ENCODE measurements at regions not wholly inside any gene's neighbourhood (a gene's known extent, or its start where the extent isn't known, plus 50 kb on each side); places are given as distances from the start of the nearest gene placed in this dataset.

DNA sequence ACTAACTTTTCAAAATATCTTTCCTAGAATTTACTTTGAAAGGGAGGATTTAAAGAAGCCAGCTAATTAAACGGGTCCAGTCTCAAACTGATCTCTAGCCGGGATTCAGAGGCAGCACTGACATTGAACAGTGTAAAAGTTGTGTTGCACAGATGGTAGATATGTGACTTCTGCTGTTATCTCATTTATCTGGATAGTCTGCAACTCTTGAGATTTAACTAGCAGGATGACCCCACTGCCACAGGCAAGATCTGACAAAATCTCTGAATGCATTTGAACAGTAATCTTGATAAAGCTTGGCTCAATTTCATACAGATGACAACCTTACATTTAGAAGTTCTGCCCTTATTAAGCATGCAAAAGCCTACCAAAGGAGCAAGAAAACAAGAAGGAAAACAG, 138.0 kb upstream of the CPNE8 start:
- no peak for DNase-seq

DNA sequence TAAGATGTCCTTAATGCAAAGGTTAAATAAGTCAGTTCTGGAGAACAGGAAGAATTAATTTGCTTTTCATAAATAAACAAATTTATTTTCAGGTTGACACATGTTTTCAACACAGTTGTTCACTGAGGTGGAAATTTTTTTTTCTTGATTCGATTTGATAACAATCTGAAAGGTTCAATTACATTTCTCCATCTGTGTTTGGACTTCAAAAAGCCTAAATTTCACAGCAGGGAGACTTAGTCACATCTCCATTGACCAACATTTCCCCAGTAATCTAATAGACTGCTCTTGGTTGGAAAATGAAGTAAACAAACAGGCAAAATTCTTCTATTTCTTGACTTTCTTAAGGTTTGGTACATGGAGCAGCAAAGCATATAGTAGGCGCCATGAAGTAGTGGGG, 134.9 kb upstream of the CPNE8 start:
- DNase-seq: no peak

DNA sequence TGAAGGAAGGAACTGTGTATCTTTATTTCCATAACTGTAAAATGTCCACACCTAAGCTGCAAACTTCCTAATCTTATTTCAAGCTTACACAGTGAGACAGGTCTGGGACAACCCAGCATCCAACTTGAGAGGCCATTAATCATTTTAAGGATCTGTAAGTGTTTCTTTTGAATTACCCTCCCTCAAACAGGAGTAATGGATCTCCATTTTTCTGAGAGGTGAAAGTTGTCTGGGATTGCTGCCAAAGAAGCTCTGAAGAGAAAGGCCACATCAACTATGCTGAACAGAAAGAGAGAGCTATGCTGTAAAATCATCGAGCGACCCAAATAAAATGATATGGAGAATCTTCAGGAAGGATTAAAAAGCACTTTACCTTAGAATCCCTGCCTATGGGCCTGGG, 131.7 kb upstream of the CPNE8 start:
- DNase-seq: peak; percentile 76

DNA sequence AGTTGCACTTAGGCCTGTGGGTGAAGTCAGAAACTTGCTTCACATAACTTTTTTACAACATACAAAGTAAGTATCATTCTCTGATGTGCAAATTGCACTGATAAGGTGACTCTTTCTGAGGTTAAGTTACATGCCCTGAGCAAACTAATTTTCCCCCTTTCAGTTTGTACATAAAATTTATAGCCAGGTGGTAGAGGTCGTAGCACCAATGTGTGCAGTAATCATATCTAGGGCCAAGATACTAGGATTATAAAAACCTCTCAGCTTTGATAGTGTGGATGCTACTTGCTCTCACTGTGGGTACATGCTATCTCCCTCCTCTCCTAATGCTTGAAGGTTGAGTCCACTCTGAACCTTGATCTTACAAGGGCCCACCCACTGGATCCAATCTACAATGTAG, 130.7 kb upstream of the CPNE8 start:
- no peak for DNase-seq

DNA sequence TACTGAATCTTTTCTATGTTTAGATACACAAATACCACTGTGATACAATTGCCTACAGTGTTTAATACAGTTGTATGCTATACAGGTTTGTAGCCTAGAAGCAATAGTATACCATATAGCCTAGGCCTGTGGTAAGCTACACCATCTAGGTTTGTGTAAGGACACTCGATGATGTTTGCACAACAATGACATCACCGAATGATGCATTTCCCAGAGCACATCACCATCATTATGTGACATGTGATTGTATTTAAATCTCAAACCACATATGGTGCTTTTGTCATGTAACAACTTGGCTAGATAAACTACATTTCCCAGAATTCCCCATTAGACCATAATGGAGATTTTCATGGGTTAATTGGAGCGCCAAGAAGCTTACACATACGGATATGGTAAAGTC, 128.4 kb upstream of the CPNE8 start:
- no peak for DNase-seq

DNA sequence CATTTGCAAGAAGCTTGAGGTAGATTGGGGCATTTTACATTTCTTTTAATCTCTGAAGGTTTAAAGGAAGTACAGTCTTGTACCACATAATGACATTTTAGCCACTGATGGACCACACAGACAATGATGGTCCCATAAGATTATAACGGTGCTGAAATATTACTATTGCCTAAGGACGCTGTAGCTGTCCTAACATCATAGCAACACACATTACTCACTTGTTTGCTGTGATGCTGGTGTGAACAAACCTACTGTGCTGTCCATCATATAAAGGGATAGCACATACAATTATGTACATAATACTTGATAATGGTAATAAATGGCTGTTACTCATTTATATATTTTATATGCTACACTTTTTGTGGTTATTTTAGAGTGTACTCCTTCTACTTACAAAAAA, 127.1 kb upstream of the CPNE8 start:
- no peak for DNase-seq

DNA sequence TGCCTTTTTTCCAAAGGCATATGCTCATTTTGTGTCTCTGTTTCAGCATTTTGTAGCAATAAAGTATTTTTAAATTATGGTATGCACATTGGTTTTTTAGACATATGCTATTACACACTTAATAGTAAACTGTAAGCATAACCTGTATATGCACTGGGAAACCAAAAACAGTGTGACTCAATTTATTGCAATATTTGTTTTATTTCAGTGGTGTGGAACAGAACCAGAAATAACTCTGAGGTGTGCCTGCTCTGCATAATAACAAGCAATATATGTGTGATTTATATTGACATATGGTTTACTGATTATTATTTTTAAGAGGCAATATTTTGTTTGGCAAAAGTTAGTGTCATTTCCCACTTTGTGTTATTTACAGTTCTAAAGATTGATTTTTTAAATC, 126.6 kb upstream of the CPNE8 start:
- no peak for DNase-seq

DNA sequence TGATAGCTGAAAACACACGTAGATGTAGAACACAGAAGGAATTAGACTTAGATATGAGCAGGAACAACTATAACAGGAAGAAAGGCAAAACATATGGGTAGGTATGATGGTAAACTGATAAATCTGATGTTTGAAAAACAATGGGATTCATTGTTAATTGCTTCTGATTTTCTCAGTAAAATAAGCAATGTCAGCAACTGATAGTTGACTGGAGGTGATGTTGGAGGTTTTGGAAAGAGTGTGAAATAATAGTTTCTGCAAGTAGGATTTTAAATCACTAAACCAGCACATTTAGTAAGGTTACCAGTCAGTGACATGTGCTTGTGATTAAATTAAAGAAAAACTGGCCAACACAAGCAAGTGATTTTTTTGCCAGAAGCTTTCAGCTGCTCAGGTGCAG, 123.0 kb upstream of the CPNE8 start:
- no peak for DNase-seq

DNA sequence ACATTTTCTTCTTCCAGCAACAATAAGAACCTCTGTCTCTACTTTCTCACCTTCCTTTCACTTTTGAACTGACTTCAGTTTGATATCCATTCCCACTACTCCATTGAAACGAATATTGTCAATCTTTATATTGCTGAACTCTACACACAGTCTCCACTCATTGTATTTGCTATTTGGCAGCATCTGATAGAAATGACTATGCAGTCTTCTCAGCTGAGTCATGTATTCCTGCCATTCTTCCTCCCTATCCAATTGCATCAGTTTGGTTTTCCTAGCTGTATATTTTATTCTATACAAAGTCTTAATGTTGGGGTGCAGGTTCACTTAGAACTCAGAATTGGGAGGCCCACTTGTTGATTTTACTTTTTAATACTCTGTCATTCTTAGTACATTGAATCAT, 107.5 kb upstream of the CPNE8 start:
- DNase-seq: no peak

DNA sequence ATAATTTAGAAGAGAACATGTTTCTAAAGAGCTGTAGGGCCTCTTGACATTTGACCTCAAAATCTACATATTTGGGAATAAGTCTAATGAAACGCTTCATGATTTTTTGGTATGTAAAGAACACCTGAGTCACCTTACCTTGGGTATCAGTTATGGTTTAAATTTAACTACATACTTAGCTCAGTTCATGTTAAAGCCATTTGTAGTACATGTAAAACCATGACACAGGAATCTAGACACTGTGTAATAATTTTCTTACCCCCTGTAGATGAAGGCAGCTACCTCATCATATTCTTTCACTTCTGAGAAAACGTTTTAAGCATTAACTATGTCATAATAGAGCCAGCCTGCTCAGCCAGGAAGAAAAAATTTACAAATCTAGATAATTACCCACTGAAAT, 105.8 kb upstream of the CPNE8 start:
- no peak for DNase-seq

DNA sequence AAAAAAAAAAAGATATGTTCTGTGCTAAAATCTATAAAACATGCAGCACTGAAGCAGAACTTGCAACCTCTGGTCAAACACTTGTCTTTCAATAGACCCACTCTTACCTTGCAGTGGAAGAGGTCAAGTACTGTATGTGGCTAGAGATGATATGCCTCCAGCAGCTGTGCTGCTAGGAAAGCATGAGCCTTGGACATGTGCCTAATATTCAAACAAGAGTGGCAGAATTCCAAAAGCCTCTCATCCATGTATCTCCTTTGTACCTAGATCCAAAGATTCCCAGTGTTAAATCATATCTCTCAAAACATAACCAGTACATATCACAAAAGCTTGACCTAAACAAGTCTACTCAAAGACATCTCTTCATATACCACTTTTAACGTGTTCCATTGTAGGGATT, 105.0 kb upstream of the CPNE8 start:
- DNase-seq: peak; percentile 9

DNA sequence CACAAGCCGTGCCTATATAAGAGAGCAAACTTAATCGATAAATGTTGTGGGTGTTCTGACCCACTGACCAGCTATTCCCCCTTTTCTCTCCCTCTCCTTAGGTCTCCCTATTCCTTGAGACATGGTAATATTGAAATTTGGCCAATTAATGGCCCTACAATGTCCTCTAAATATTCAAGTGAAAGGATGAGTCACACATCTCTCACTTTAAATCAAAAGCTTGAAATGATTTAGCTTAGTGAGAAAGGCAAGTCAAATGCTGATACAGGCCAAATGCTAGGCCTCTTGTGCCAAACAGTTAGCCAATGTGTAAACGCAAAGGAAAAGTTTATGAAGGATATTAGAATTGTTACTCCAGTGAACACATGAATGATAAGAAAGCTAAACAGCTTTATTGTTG, 102.2 kb upstream of the CPNE8 start:
- no peak for DNase-seq

DNA sequence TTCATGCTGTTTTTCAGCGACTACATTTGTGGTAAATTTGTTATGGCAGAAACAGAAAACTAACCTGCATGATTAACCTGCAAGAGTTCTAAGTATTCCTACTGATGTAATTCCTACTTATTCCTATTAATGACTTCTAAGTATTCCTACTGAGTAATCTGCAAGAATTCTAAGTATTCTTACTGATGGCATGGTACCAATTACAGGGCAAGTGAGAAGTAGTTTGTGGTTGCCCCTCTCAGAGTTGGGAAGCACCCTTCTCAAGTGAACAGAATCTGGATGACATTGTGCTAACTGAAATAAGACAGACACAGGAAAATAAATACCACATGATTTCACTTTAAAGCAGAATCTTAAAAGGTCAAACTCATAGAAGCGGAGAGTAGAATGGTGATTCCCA, 100.9 kb upstream of the CPNE8 start:
- no peak for DNase-seq

DNA sequence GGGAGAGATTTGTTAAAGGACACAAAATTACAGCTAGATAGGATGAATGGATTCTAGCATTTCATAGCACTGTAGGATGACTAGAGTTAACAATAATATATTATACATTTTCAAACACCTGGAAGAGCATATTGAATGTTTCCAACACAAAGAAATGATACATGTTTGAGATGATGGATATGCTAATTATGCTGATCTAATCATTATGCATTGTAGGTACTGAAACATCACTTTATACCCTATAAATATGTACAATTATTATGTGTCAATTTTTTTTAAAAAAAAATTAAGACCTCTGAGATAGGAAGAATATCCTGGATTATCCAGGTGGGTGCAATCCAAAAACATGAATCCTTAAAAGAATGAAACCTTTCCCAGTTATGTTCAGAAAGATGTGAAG, 100.3 kb upstream of the CPNE8 start:
- DNase-seq: no peak

DNA sequence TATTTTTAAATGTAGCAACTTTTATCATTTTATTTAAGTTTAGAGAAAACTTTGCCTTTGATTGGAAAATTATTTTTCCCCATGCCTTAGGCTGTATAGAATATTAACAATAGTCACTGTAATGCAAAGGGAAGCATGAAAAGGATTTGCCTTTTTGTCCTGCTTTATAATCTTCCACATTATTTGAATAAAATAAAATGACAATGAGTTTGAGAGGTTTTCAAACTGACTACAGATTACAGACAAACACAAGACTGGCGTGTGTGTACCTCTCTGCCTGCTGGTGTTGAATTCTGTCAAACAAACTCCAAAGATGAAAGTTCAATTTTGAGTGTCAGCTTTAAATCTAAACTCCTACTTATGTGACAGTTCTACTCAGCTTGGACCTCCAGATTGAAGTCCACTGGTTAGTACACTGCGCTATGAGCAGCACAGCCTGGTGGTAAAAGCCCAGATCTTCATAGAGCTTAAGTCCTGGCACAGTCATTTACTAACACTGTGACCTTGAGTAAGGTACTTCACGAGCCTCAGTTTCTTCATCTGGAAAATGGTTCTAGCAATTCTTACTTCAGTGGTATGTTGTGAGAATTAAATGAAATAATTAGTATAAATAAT, 98.3 kb upstream of the CPNE8 start:
- DNase-seq: no peak

DNA sequence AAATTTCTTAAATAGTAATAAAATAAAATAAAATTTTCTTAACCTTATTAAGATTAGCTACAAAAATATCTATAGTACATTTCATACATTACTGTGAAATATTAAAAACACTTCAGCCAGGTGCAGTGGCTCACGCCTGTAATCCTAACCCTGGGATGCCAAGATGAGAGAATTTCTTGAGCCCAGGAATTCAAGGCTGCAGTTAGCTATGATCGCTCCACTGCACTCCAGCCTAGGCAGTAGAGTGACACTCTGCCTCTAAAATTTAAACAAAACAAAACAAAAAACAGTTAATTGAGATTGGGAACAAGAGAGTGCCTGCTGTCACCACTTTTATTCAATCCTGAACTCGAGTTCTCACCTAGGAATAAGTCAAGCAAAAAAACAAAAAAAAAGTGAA, 95.0 kb upstream of the CPNE8 start:
- DNase-seq: no peak

DNA sequence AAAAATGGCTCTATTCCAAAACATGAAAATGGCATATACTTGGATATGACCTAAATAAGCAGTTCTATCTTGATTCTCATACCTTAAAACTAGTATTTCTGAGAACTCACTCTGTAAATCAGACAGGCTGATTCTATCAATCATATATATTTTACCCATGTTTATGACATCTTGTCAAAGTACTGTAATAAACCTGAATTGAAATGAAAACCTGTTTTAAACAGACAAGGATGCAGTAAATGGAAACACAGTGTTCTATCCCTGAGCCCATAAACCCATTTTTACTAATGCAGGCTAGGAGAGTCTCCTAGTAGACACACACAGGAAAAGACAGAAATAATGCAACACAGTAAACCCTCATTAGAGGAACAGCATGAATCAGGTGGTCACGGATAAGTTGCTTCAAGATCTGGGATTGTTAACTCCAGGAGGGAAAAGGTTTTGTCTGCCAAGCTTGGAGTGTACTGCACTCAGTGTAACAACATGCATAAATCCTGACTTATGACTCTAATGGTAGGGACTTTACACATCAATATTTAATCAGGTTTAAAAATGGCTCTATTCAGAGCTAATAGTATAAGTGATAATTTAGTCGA, 93.6 kb upstream of the CPNE8 start:
- DNase-seq: no peak

DNA sequence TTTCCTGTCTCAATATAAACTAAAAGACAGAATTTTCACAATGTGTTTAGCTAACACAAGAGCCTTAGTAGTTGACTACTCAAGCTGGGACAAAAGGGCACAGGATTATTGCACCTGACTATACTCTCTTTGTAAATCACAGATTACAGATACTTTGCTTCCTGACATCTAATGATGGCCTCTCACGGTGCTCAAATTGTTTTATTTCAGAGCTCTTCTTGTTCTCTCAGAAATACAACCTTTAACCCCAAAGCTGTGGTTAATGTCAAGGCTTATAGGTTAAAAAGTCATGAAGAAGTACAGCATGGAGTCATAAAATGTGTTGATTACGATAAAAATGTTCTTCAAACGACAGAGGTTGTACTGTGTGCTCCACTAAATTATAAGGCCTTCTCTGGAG, 89.9 kb upstream of the CPNE8 start:
- DNase-seq: no peak

DNA sequence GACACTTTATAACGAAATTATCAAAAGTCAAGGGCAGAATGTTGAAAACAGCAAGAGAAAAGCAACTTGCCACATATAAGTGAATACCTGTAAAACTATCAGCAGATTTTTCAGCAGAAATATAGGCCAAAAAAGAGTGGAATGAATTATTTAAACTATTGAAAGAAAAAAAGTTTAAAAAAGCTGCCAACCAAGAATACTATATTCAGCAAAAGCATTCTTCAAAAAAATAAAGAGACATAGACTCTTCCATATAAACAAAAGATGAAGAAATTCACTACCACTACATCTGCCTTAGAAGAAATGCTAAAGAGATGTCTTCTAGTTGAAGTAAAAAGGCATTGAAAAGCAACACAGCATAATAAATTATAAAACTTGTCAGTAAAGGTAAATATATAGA, 80.6 kb upstream of the CPNE8 start:
- no peak for DNase-seq

DNA sequence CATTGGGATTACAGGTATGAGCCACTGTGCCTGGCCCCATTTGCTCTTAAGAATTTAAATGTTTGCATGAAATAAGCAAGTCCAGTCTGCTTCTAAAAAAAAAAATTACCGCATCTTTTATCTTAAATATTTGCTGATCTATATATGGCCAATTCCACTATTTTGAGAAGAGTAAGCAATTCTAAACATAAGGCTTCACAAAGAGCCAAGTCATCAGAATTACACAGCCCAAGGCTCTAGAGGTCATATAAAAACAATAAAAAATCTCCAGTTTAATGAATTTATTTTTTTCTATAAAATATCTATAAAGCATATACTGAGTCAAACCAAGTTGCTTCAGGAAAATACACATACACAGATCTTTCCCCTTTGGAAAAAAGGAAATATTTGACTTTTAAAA, 79.0 kb upstream of the CPNE8 start:
- no peak for DNase-seq

DNA sequence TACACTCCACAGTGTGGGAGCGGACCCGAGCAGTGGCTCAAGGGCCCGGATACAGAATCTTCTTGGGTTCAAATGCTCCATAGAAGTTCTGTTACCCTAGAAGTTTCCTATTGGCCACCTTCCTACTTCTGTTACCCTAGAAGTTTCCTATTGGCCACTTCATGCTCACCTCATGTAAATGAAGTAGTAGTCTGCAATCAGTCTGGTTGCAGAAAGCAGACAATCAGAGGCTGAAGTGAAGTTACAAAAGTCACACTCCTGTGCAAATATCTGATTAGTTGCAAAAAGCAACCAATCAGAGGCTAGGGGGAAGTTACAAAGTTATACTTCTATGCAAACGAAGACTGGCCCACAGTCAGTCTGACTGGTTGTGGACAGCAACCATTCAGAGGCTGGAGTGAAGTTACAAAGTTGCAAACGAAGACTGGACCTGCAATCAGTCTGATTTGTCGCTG, 77.8 kb upstream of the CPNE8 start:
- no peak for DNase-seq

DNA sequence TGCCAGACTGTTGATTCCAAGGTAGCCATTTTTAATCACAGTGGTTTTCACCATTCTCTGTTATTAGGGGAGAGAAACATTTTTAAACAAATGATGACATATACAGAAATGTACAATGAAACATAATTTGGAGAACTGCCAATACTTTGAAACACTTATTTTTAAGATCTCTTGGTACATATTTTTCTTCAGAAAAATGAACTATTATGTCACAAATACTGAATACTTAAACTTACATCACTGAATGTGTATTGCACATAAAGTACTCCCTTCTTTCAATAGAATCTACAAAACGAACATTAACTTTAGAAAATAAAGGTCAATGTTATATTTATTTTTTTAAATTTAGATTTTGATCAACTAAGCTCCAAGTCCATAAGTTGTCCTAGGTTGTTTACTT, 71.7 kb upstream of the CPNE8 start:
- DNase-seq: no peak

DNA sequence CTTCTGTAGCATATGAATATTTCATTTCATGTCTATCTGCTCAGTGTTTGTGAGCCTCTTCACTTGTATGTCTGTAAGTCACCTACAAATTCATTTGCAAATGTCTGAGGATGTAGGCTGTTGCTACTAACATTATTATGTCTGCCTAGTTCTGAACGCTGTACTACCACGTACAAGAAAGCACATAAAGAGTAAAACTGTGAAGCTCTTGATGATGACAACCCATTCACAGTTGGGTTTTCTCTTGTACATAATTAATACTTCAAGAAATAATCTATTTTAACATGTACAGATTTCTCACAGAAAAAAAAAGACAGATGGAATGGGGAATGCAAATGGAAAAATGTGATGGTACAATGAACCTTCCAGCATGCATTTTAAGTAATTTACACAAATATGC, 64.3 kb upstream of the CPNE8 start:
- no peak for DNase-seq

DNA sequence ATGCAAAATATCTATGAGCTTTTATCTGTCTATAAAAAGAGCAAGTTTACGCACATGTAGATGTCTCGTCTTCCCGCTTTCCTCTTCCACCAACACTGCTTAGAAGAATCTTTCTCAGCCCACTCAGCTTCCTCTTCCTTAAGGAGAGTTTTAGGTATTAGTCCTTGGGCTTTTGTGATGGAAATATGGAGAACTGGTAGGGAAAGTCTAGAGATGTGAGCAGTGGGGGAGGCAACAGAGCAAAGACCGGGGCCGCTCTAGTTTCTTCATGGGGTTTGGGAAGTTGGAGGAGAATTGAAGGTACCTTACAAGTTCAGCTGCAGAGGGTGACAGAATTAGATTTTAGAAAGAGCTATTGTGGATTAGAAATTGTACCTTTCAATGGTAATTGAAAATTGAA, 56.3 kb upstream of the CPNE8 start:
- no peak for DNase-seq

DNA sequence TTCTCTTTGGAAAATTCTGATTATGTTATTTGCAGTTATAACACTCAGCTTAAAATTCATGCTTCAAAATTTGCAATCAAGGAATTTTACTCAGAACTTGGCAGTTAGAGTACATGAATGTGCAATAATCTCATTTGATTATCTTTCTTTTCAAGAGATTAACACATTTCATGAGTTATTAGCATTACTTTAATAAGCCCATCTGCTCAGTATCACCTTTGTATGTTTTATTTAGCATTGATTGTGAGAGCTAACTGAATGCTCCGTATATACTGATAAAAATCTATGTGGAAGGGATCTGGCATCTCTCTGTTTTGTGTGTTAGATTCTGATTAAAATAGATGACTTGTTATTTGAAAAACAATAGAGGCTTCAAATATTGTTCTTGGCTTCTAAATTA, 55.6 kb upstream of the CPNE8 start:
- no peak for DNase-seq

DNA sequence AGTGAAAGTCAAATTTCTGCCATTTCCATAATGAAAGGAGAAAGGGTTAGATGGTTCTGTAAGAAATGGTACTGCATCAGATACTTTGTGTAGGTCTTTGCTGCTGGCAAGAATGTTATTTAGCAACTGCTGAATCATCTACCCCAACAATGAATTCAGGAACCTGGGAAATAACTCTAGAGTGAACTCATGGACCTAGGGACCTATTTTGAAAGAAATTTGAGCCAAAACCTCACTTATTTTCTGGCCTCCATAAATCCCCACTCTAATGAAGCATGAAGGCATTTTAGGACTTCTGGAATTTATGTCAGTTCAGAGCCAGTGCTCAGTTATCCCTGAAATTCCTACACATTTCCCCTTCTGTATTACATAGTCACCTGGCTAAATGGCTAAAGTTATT, 50.9 kb upstream of the CPNE8 start:
- no peak for DNase-seq
